ENCODE measurements at regions not wholly inside any gene's neighbourhood (a gene's known extent, or its start where the extent isn't known, plus 50 kb on each side); places are given as distances from the start of the nearest gene placed in this dataset.

DNA sequence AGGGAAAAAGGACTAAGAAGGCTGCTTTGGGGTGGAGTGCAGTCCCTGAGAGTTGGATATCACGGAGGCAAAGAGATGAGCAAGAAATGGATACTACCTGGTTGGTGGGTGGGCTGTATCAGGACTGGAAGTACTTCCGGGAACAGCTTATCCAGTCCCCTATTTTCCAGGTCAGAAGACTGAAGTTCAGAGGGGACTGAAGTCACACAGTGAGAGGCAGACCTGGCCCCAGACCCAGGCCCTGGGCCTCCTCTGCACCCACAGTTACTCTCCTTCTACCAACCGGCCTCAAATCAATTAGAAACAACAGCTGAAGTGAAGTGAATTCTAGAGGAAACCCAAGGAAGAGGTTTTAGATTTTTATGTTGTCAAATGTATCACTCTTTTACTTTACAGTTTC is 93.6 kb upstream of the ALDH1B1 start:
- TF ChIP-seq POLR2AphosphoS5 (IDR thresholded peaks at IDR 0.05; ENCODE audit: low read depth, low read length) (no peak), POLR2A (IDR thresholded peaks at IDR 0.05; ENCODE audit: low read depth, low read length) (no peak), TAF1 (IDR thresholded peaks at IDR 0.05; ENCODE audit: low read depth, low read length) (no peak), SPI1 (IDR thresholded peaks at IDR 0.05; ENCODE audit: low read depth, low read length) (no peak)
